Pancreas (tissue), 10 donors: ENCODE measurements at regions not wholly inside any gene's neighbourhood (a gene's known extent, or its start where the extent isn't known, plus 50 kb on each side); places are given as distances from the start of the nearest gene placed in this dataset.
"Not testable (repeated sequence)": the region's sequence is repeated elsewhere in the genome, so short reads cannot be mapped to it uniquely, and the experiment has no call there.

ENCODE experiments used
- ATAC-seq, 4 donors: fragments of 200-7000 bp; cut with Tn5 transposase; one replicate each; pipeline versions ENCODE4 v1.8.0 to v1.9.1; 2020; ENCODE audit warnings: mild to moderate bottlenecking in 4 of 4, moderate library complexity in 4 of 4
- DNase-seq, 6 donors: peaks; one replicate each; pipeline ENCODE4 v3.0.0-alpha.2; 2020
- FAIRE-seq: peaks from 2 replicates; lab custom pipeline; 2012; peaks lifted over from hg19 to GRCh38; lab: Jason Lieb, UNC
- H3K27ac ChIP-seq, 4 donors: fragments of 200-600 bp; sonication (generic); 1 replicate in 3 of 4; 2 replicates in 1 of 4; pipeline versions ENCODE4 v1.5.0 to v1.8.0; 2020
- H3K27me3 ChIP-seq, 4 donors: fragments of 200-600 bp; one replicate each; pipeline ENCODE4 v1.8.0; 2021
- H3K36me3 ChIP-seq, 3 donors: fragments of 200-600 bp; sonication (generic) in 1 of 3; one replicate each; pipeline versions ENCODE4 v1.5.0 to v1.8.0; 2020 to 2021
- H3K4me1 ChIP-seq, 3 donors: fragments of 200-600 bp; one replicate each; pipeline ENCODE4 v1.8.0; 2021
- H3K4me3 ChIP-seq, 4 donors: fragments of 200-600 bp; sonication (generic) in 2 of 4; one replicate each; pipeline versions ENCODE4 v1.5.0 to v1.8.0; 2020 to 2021
- H3K9me3 ChIP-seq, 4 donors: fragments of 200-600 bp; one replicate each; pipeline ENCODE4 v1.8.0; 2021
- CTCF ChIP-seq, 4 donors: fragments of 200-600 bp; sonication (generic) in 3 of 4; IDR thresholded peaks; one replicate each; pipeline versions ENCODE4 v1.5.0 to v1.8.0; 2021; ENCODE audit warnings: antibody characterized with exemption in 4 of 4
- WGBS, 2 donors: extraction: QIAGEN DNeasy Blood & Tissue Kit; methylation state at CpG; one replicate each; pipeline ENCODE4 v1.1.7; 2013; 5-methylcytosine and 5-hydroxymethylcytosine counted together
- intact Hi-C, 3 donors: fragments of 100-400 bp; cut with DNase I; formaldehyde crosslinking; loops; one replicate each; pipeline versions ENCODE4 v1.11.1 to v1.14.2; 2022
- donor health status: healthy with polysubstance abuse.
- donor health status: DM: no; HTN: no; CAD: no; lungs with moderate emphysema.
- donor health status: DM: no; HTN: no; CAD: no.
- donor health status: control.
- donor health status: control.
- donor health status: Bipolar disorder and iron deficiency.
- donor health status: DM: yes; HTN: yes; CAD: no.
- donor health status: DM: no; HTN: no; CAD: no.
- donor health status: DM: no; HTN: no; CAD: no.
- donor health status: DM: yes; HTN: yes; CAD: no.

- intact Hi-C loops: no loop called here
- H3K27me3 ChIP-seq: no peaks in the 10 kb centered on the region
- no peaks in the 10 kb centered on the region for H3K36me3 ChIP-seq
- no peaks in the 10 kb centered on the region for H3K9me3 ChIP-seq
- no peaks in the 10 kb centered on the region for H3K4me1 ChIP-seq
- no peak for FAIRE-seq
- no peak for TF ChIP-seq CTCF (IDR thresholded peaks at IDR 0.05)
- no peak for DNase-seq
- H3K4me3 ChIP-seq: no peak overlapping the region
- no peak overlapping the region for H3K27ac ChIP-seq
- ATAC-seq: no peak
These were observed 76.0 kb upstream of the SLC35F3 start for GRCh38 chr1:233828480-233828879.

- no peaks in the 10 kb centered on the region for H3K9me3 ChIP-seq
- FAIRE-seq (no peak), DNase-seq (no peak), ATAC-seq (no peak)
- peaks cover 0 to 6% (median 0%) of the 10 kb centered on the region in 4 donors for H3K27me3 ChIP-seq
- TF ChIP-seq CTCF (IDR thresholded peaks at IDR 0.05): no peak
- no peaks in the 10 kb centered on the region for H3K36me3 ChIP-seq
- no peak overlapping the region for H3K27ac ChIP-seq
- 92 to 100% methylated on average over 2 of the region's 2 CpGs for WGBS, 2 donors
- no peaks in the 10 kb centered on the region for H3K4me1 ChIP-seq
- intact Hi-C loops: no loop called here
- H3K4me3 ChIP-seq: no peak overlapping the region
These were observed 69.9 kb upstream of the SLC35F3 start for GRCh38 chr1:233834609-233835008.

- DNase-seq, H3K9me3 ChIP-seq, H3K4me3 ChIP-seq, FAIRE-seq, H3K27me3 ChIP-seq, H3K27ac ChIP-seq, ATAC-seq, intact Hi-C loops, H3K4me1 ChIP-seq, H3K36me3 ChIP-seq: not testable (repeated sequence)
- 77 to 91% methylated on average over 4 of the region's 4 CpGs for WGBS, 2 donors
These were observed 66.3 kb upstream of the SLC35F3 start for GRCh38 chr1:233838207-233838606.

- ATAC-seq: no peak
These were observed 60.8 kb upstream of the SLC35F3 start for GRCh38 chr1:233843525-233844204.

GRCh38 chr1:233844275-233844674, 60.2 kb upstream of the SLC35F3 start:
- WGBS, 2 donors: 82 to 86% methylated on average over 2 of the region's 2 CpGs
- FAIRE-seq: no peak
- TF ChIP-seq CTCF (IDR thresholded peaks at IDR 0.05): no peak
- intact Hi-C loops: no loop called here
- Histone ChIP-seq H3K27ac (no peak overlapping the region), H3K9me3 (no peaks in the 10 kb centered on the region), H3K36me3 (no peaks in the 10 kb centered on the region), H3K4me1 (no peaks in the 10 kb centered on the region), H3K4me3 (no peak overlapping the region), H3K27me3 (no peaks in the 10 kb centered on the region)
- DNase-seq: no peak
- ATAC-seq: no peak

More at GRCh38 chr1:233843525-233844204, 60.8 kb upstream of the SLC35F3 start:
- no peak for TF ChIP-seq CTCF (IDR thresholded peaks at IDR 0.05)
- no peaks in the 10 kb centered on the region for H3K4me1 ChIP-seq
- no peaks in the 10 kb centered on the region for H3K9me3 ChIP-seq
- no peaks in the 10 kb centered on the region for H3K27me3 ChIP-seq
- no peaks in the 10 kb centered on the region for H3K36me3 ChIP-seq
- 66 to 76% methylated on average over 9 of the region's 9 CpGs for WGBS, 2 donors
- DNase-seq (no peak), FAIRE-seq (no peak)
- H3K4me3 ChIP-seq: no peak overlapping the region
- intact Hi-C loops: no loop called here
- no peak overlapping the region for H3K27ac ChIP-seq
